Sigmoid colon (tissue), 4 donors: ENCODE measurements at regions not wholly inside any gene's neighbourhood (a gene's known extent, or its start where the extent isn't known, plus 50 kb on each side); places are given as distances from the start of the nearest gene placed in this dataset.

Source experiments
- CTCF ChIP-seq, 4 experiments: fragments of 450-650 bp in 3 of 4; fragments of 200-600 bp in 1 of 4; IDR thresholded peaks; one replicate each; pipeline ENCODE4 v1.5.1; 2016 to 2019; ENCODE audit warnings: antibody characterized with exemption in 4 of 4, mild to moderate bottlenecking in 3 of 4, moderate library complexity in 2 of 4
- EP300 ChIP-seq, 4 donors: sonication (generic); formaldehyde crosslinking; IDR thresholded peaks; one replicate each; pipeline ENCODE4 v1.6.1; 2017; ENCODE audit warnings: antibody characterized with exemption in 4 of 4
- POLR2A ChIP-seq, 2 donors: fragments of 450-650 bp; IDR thresholded peaks; one replicate each; pipeline ENCODE4 v1.6.1; 2016; ENCODE audit warnings: antibody characterized with exemption in 2 of 2, mild to moderate bottlenecking in 2 of 2, moderate library complexity in 2 of 2
- POLR2AphosphoS5 ChIP-seq, 4 donors: sonication (generic); formaldehyde crosslinking; IDR thresholded peaks; one replicate each; pipeline ENCODE4 v1.6.1; 2017; ENCODE audit warnings: antibody characterized with exemption in 4 of 4

GRCh38 chr5:17796142-17796541 lies 161.9 kb downstream of the TAF11L14 start:
- no peak for TF ChIP-seq CTCF (IDR thresholded peaks at IDR 0.05)
- TF ChIP-seq POLR2AphosphoS5 (IDR thresholded peaks at IDR 0.05) = no peak
- TF ChIP-seq POLR2A (IDR thresholded peaks at IDR 0.05) = no peak
- TF ChIP-seq EP300 (IDR thresholded peaks at IDR 0.05) = no peak
